Prostate gland (tissue), 2 donors: ENCODE measurements at regions not wholly inside any gene's neighbourhood (a gene's known extent, or its start where the extent isn't known, plus 50 kb on each side); places are given as distances from the start of the nearest gene placed in this dataset.

ENCODE experiments used
- CTCF ChIP-seq, 4 experiments: fragments of 200-600 bp in 2 of 4; fragments of 450-650 bp in 2 of 4; sonication (generic) in 2 of 4; IDR thresholded peaks; 1 replicate in 3 of 4; 2 replicates in 1 of 4; pipeline ENCODE4 v1.5.1; 2016 to 2019; ENCODE audit warnings: antibody characterized with exemption in 4 of 4, mild to moderate bottlenecking in 2 of 4, moderate library complexity in 2 of 4
- POLR2A ChIP-seq: fragments of 450-650 bp; IDR thresholded peaks from one replicate; pipeline ENCODE4 v1.6.1; 2016; ENCODE audit warnings: antibody characterized with exemption, mild to moderate bottlenecking

- no peak for TF ChIP-seq CTCF (IDR thresholded peaks at IDR 0.05)
- no peak for TF ChIP-seq POLR2A
These were observed 80.8 kb downstream of the LLPH start for GRCh38 chr12:66049538-66050282.
